ENCODE measurements at regions not wholly inside any gene's neighbourhood (a gene's known extent, or its start where the extent isn't known, plus 50 kb on each side); places are given as distances from the start of the nearest gene placed in this dataset.
"Not testable (repeated sequence)": the region's sequence is repeated elsewhere in the genome, so short reads cannot be mapped to it uniquely, and the experiment has no call there.

GRCh38 chr20:40889266-40889665 lies 139.4 kb upstream of the TOP1 start:
- DNase-seq (ENCODE audit: extremely low read depth in 1 of 2, low read depth in 1 of 2) = not testable (repeated sequence)

GRCh38 chr20:40890181-40890580 lies 138.4 kb upstream of the TOP1 start:
- DNase-seq (ENCODE audit: extremely low read depth in 1 of 2, low read depth in 1 of 2) = no peak

GRCh38 chr20:40890635-40891034 lies 138.0 kb upstream of the TOP1 start:
- DNase-seq (ENCODE audit: extremely low read depth in 1 of 2, low read depth in 1 of 2) = no peak

- DNase-seq (ENCODE audit: extremely low read depth in 1 of 2, low read depth in 1 of 2) = no peak
Observed at GRCh38 chr20:40891351-40891750, 137.3 kb upstream of the TOP1 start.

GRCh38 chr20:40892642-40893041 lies 136.0 kb upstream of the TOP1 start:
- no peak for DNase-seq (ENCODE audit: extremely low read depth in 1 of 2, low read depth in 1 of 2)

GRCh38 chr20:40893610-40894236 lies 134.9 kb upstream of the TOP1 start:
- DNase-seq (ENCODE audit: extremely low read depth in 1 of 2, low read depth in 1 of 2) = no peak

- DNase-seq (ENCODE audit: extremely low read depth in 1 of 2, low read depth in 1 of 2) = no peak
Observed at GRCh38 chr20:40894237-40894630, 134.4 kb upstream of the TOP1 start.

- DNase-seq (ENCODE audit: extremely low read depth in 1 of 2, low read depth in 1 of 2) = no peak
Observed at GRCh38 chr20:40895182-40895581, 133.4 kb upstream of the TOP1 start.

GRCh38 chr20:40896814-40897700 lies 131.6 kb upstream of the TOP1 start:
- no peak for DNase-seq (ENCODE audit: extremely low read depth in 1 of 2, low read depth in 1 of 2)

- DNase-seq (ENCODE audit: extremely low read depth in 1 of 2, low read depth in 1 of 2) = no peak
Observed at GRCh38 chr20:40899344-40899743, 129.3 kb upstream of the TOP1 start.

- DNase-seq (ENCODE audit: extremely low read depth in 1 of 2, low read depth in 1 of 2) = no peak
Observed at GRCh38 chr20:40900666-40901215, 127.9 kb upstream of the TOP1 start.

GRCh38 chr20:40902661-40903060 lies 126.0 kb upstream of the TOP1 start:
- no peak for DNase-seq (ENCODE audit: extremely low read depth in 1 of 2, low read depth in 1 of 2)

GRCh38 chr20:40908309-40908708 lies 120.3 kb upstream of the TOP1 start:
- no peak for DNase-seq (ENCODE audit: extremely low read depth in 1 of 2, low read depth in 1 of 2)

GRCh38 chr20:40909489-40909888 lies 119.1 kb upstream of the TOP1 start:
- DNase-seq (ENCODE audit: extremely low read depth in 1 of 2, low read depth in 1 of 2) = not testable (repeated sequence)

GRCh38 chr20:40910436-40910835 lies 118.2 kb upstream of the TOP1 start:
- DNase-seq (ENCODE audit: extremely low read depth in 1 of 2, low read depth in 1 of 2) = not testable (repeated sequence)

GRCh38 chr20:40911152-40911551 lies 117.5 kb upstream of the TOP1 start:
- not testable (repeated sequence) for DNase-seq (ENCODE audit: extremely low read depth in 1 of 2, low read depth in 1 of 2)

GRCh38 chr20:40913224-40914185 lies 115.1 kb upstream of the TOP1 start:
- DNase-seq (ENCODE audit: extremely low read depth in 1 of 2, low read depth in 1 of 2) = no peak

GRCh38 chr20:40915756-40916155 lies 112.9 kb upstream of the TOP1 start:
- no peak for DNase-seq (ENCODE audit: extremely low read depth in 1 of 2, low read depth in 1 of 2)

- no peak for DNase-seq (ENCODE audit: extremely low read depth in 1 of 2, low read depth in 1 of 2)
Observed at GRCh38 chr20:40916276-40916675, 112.3 kb upstream of the TOP1 start.

- DNase-seq (ENCODE audit: extremely low read depth in 1 of 2, low read depth in 1 of 2) = no peak
Observed at GRCh38 chr20:40920291-40920690, 108.3 kb upstream of the TOP1 start.

GRCh38 chr20:40922865-40923264 lies 105.8 kb upstream of the TOP1 start:
- DNase-seq (ENCODE audit: extremely low read depth in 1 of 2, low read depth in 1 of 2) = no peak

Data from activated CD8-positive, alpha-beta memory T cell treated with anti-CD3 and anti-CD28 coated beads for 1 hour (primary cell).